NCI-H2107 (cell line): ENCODE measurements at regions not wholly inside any gene's neighbourhood (a gene's known extent, or its start where the extent isn't known, plus 50 kb on each side); places are given as distances from the start of the nearest gene placed in this dataset.

Experiments used
- DNase-seq: peaks from one replicate; lab custom pipeline; 2025; lab: John Stamatoyannopoulos, UW

DNA sequence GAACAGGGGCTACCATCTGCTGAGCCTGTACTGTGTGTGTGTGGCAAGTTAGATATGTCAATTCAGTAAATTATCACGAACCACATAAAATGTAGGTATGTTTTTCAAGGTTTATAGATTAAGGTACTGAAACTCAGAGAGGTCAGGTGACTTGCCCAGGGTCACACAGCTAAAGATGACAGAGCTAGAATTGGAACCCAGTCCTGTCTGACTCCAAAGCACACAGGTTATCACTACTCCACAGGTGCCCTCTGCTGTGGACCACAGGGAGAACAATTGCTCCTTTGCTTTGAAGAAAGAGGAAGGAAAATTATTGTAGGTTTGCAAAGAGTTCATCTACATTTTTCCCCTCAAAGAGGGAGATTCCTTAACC is 229.7 kb upstream of the AGAP1 start:
- no peak for DNase-seq

DNA sequence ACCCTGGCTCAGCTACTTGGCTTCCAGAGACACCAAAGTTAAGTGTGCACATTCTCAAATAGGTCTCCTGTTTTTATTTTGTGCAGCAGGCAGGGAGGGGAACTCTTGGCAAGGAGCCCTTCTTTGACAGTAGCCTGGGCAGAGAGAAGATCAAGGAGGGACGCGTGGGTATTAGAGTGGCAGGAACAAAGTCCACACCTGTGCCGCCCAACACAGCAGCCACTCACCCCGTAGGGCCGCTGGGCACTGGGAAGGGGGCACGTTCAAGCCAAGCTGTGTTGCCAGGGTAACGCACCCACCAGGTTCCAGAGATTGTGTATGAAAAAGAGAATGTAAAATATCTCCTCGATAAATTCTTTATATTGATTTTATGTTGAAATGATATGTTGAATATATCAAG is 229.3 kb upstream of the AGAP1 start:
- no peak for DNase-seq

DNA sequence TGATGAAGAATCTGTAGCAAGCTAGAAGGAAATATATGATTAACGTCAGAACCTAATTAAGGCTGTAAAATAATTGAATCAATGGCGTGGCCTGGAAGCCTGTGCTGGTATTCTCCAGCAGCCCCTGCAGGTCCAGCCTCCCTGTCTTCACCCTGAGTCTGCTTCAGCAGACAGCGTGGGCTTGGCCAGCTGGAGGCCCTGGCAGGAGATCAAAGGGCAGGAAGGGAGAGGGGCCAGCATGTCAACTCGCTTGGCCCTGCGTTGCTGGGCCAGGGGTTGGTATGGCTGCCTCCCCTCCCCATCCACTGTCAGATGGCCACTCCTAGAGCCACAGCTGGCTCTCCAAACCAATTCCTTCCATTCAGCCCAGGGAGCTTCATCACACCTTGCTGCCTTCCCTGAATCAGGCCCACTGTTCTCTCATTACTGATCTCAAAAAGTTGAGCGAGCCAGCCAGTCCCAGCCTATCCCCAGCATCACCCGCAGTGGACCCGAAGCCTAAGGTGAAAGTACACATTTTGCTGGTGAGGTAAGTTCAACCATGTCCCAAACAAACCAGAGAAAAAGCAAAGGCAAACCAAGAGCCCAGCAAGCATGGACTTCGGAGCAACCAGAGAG is 228.4 kb upstream of the AGAP1 start:
- no peak for DNase-seq

DNA sequence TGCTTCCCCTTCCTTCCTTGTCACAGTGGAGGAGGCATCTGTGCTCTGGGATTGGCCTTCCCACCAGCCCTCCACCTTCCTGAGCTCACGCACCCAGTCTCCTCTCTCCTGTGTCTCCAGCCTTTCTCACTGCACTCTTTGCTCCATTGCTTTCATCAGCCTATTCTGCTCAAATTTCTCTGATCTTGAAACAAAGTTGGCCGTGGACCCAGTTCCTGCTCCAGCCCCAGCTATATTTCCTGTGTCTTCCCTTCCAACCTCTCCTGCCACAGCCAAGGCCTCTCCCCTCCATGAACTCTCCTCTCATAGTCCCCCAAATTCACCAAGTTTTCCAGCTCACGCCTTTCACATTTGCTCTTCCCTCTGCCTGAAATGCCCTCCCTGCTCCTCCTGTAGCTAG is 226.6 kb upstream of the AGAP1 start:
- DNase-seq = no peak

DNA sequence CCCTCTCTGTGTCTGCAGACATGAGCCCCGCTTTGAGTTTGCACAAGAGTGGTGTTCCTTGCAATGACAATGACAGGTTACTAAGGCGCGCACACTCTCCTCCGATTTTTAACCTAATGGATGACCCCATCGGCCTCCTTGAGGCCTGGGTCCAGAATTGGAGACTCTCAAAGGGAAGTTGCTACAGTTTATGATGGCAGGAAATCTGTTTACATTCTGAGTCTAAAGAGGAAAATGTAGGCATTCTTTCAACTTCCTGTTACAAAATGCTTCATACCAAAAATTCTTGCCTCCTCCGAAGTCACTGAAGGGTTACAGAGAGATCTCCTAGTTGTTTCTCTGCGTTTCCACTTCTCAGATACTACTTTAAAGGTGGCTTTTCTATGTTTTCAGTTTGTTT is 225.3 kb upstream of the AGAP1 start:
- DNase-seq = no peak

DNA sequence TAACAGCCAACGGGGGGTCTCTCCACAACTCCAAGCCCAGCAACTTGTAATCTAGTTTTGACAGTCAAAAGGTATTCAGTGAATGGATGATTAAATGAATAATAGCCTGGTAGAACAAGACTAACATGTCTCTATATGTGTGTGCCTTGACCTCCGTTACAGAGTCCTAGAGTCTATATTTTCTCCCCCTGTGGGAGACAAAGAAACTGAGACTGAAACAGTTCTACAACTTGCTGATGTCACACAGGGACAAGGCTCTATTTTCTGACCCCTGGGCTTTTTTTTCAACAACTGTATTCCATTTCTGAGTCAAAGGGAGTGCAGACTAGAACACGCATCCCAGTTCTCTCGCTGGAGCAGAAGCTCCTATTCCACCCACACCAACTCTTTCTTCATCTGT is 223.6 kb upstream of the AGAP1 start:
- DNase-seq = no peak

DNA sequence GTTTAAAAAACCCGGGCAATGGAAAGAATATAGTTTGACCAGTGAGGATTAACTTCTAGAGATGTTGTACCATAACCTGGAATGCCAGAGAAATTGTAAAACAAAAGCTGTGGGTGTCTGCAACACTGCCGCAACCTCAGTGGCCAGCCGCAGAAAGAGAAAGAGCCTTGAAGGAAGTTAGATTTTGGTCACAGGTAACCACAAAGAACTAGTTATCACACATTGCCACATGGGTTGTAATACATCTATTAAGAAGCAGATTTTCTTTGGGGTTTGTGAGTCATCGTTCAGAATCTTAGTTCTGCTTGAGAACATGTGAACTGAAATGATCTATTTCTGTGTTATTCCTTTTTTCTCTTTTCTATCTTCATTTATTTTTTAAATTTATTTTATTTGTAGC is 222.9 kb upstream of the AGAP1 start:
- no peak for DNase-seq

DNA sequence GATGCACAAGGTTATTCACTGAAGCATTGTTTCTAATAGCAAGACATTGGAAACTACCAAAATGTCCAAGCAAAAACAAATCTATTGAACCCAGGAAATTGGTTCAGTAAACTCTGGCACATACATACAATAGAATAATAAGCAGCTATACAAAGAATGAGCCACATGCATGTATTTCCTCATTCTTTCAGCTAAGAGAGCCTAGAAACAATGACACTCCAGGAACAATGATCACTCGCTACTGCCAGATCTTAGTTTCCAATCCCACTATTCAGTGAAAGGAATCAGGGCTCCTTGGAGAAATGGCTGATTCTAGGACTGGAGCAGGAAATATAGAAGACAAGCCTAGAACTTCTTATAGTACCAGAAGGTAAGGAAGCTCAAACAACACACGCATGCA is 221.9 kb upstream of the AGAP1 start:
- no peak for DNase-seq

DNA sequence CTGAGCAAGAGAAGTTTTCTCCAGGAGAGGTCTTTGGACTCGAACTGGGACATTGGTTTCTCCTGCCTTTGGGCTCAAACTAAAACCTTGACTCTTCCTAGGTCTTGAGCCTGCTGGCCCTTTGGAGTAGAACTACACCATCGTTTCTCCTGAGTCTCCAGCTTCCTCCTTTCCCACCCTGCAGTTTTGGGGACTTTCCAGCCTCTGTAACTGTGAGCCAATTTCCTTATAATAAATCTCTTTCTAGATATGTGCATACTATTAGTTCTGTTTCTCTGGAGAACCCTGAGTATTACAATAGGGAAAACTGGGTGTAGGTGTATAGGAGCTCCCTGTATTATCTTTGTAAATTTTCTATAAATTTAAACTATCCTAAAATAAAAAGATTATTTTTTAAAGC is 219.8 kb upstream of the AGAP1 start:
- DNase-seq = no peak

DNA sequence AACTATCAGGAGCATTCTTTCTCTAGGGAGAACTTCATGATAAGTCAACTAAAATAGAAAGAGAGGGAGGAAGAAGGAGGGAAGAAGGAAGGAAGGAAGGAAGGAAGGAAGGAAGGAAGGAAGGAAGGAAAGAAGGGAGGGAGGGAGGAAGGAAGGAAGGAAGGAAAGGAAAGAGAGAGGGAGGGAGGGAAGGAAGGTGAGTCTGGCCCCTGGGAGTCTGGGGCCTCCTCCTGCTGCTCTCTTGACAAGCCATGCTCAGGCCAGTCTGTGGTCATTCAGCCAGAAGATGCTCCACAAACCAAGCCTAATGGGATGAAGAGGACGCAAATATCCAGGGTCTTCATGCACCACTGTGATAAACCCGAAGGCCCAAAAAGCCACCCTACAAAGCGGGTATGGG is 216.4 kb upstream of the AGAP1 start:
- no peak for DNase-seq

DNA sequence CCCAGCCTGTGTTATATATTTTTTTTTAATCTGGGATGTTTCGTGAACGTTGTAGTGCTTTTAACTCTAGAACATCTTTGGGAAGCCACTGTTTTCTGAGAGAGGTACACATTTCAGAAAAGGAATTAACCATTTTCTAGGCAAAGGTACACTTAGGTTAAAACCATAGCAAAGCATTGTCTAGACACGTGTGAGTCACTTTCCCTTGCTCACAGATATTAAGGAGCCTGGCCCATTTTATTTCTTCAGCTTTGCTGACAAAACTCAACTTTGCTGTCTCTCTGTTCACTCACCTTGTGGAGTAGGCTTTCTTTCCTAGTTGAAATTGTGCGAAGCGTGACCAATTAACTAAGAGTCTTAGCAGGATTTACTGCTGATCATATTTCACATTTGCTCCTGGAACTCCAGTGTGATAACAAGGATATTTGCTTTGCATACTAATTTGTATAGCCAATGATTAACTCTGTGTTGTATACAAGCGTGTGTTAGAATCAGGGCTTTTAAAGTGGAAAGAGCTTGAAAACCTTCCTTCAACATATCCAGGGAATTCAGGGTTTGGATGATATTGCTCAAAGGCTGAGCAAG is 215.0 kb upstream of the AGAP1 start:
- no peak for DNase-seq

DNA sequence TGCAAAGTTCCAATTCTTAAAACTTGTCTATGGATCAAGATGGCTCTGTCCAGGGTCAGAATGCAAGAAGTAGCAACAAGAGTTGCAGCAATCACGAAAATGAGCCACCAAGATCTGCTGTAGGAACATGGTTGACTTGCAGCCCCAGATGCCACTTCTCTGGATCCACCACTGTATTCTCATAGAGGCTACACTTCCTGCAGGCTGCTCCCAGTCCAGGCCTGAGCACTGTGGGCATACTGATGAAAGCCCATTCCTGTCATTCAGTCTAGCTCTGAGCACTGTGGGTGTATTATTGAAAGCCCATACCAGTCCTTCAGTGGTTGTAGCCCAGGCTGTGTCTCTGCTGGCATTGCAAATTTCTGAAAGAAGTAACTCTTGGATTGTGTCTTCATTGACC is 213.9 kb upstream of the AGAP1 start:
- DNase-seq = no peak

DNA sequence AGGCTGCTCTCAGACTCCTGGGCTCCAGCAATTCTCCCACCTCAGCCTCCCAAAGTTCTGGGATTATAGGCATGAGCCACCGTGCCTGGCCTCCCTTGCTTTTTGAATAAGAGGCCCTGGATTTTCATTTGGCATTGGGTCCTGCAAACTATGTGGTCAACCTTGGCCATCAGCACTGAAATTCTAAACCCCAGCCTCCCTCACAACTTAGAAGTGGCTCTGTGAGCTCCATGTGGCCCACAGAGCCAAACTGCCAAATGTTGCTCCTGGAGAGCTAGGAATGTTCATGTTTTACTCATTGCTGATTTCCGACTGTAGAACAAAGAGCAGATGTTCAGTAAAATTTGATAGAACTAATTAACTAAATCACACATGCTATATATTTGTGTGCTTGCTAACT is 210.6 kb upstream of the AGAP1 start:
- no peak for DNase-seq

DNA sequence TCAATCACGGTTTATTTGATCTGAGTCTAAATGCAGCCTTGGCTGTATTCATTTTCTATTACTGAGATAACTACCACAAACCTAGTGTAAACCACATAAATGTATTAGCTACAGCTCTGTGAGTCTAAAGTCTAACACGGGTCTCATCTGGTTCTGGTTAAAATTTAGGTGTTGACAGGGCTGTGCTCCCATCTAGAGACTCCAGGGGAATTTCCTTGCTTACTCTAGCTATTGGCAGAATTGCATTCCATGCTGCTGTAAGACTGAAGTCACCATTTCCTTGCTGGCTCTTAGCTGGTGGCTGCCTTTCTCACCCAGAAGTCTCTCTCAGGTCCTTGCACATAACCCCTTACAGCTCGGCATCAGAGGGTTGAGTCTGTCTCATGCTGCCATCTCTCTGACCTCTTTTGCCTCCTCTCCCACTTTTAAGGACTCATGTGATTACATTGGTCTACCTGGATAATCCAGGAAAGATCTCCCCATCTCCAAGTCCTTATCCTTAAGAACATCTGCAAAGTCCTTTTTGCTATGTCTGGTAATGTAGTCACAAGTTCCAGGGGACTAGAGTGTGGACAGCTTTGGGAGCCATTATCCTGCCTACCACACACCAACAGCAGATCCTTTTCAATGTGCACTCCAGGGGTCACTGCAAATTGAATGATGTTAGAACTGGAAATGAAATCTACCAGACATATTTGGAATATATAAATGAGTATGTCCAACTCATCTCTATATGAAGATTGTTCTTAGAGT is 207.0 kb upstream of the AGAP1 start:
- DNase-seq = no peak

DNA sequence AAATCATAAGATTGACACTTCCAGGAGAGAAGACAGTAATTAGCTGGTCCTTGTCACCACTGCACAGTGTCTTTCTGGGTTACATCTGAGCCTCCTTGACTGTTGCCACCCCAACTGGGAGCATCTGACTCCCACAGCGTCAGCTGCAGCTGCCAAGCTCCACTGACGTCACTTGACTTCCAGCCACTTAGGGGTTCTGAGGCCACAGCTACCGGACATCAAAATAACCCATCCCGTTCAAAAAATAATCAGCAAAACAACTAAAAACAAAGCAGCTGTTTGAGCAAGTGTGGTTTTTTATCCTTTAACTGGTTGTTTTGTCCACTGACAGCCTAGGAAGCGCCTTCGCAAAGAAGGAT is 206.5 kb upstream of the AGAP1 start:
- no peak for DNase-seq

DNA sequence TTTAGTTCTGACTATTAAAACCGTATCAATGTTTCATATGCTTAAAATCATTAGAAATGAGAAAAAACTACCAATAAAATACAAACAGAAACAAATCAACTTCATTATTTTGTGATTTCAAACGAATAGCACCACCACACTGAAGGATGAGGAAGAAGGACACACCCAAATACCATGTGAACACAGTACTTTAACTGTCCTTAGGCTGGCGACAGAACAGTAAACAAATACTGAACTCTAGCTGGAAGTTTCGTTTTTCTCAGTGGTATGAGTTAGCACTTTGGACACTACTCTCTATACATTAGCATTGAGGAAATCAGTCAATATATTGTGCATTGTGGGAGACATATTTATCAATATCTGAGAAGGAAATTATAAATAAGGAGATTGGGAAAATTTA is 202.4 kb upstream of the AGAP1 start:
- DNase-seq = no peak

DNA sequence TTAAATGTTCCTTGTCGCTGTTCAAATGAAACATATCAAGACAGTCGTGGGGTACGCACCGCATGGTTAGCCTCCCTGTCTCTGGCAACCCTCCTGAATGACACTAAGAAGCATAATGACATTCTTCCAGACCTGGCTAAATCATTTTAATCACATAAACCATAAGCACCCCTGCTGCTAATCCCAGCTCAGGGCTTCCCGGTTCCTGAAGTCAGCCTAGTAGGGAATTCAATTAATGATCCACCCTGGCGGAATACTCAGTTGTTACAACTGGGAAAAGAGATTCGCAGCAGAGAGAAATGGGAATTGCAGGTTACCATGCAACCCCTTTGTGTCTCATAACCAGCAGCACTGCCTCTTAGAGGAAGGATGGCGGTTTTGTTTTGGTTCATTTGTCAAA is 200.8 kb upstream of the AGAP1 start:
- DNase-seq = no peak

DNA sequence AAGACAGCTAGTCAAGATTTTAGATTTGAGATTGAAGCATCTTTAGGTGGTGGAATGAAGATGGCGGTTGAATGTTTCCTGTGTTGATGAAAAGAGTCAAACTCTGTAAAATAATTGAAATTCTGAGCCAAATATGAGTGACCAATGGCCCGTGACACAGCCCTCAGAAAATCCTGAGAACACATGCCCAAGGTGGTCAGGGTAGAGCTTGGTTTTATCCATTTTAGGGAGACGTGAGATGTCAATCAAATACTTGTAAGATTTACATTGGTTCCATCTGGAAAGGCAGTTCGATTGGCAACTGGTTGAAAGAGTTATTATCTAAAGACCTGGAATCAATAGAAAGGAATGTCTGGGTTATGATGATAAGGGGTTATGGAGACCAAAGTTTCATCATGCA is 198.0 kb upstream of the AGAP1 start:
- DNase-seq = no peak

DNA sequence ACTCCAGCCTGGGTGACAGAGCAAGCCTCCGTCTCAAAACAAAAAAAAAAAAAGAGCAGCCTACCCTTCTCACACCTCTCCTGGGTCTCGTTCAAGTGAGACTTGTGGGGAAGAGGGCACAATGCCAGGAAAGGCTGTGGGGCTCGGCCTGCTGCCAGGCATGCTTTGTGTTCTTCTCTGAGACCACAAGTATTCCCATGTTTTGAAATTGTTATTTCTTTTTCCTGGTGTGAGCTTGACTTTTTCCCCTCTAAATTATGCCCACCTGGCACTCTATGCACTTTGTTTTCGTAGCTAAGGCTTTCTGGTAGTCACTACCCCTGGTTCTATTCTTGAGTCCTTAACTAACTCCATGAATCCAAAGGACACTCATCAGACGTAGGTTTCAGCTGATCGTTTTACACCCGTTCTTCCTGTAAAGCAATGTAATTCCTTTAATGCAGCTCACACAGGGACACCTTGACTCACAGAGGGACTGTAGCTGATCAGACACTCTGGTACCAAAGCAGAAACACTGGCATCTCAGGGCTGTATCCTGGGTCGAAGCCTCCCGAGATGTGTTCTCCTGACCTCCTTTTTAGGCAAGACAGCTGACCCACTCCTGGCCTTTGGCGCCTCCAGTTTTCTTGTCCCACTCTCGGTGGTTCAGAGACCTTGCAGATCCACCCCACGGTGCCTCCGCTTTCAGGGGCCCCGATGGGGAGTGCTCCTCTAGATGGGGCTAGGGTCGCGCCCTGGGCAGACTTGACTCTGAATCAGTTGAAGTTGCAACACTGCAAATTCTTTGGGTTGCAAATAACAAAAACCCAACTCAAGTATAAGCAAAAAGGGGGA is 193.3 kb upstream of the AGAP1 start:
- peak; percentile 65 for DNase-seq

DNA sequence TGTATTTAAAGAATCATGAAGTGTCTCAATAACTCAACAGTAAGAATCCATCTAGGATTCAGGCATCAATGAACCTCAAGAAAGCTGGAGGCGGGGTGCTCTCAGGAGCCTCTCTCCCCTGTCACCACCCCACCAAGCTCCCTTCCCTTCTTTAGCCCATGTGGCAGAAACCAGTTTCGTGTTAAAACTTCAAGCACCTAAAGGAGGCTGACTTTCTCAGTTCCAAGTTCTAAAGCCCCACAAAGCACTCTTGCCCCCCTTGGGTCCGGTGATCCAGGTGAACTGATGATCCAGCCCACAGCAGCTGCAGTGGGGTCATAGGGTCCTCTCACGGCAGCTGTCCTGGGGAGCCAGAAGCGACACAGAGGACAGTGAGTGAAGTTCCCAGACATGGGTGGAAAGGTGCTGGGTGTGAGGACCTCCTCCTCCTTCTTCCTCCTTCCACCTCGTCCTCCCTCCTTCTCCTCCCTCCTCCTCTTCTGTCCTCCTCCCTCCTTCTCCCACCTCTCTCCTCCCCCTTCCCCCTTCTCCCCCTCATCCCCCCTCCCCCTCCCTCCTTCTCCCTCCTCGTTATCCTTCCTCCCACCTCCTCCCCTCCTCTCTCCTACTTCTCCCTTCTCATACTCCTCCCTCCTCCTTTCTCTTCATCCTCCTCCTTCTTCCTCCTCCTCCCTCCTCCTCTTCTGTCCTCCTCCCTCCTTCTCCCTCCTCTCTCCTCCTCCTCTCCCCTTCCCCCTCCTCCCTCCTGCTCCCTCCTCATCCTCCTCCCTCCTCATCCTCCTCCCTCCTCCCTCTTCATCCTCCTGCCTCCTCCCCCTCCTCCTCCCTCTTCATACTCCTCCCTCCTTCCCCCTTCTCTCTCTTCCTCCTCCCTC is 192.4 kb upstream of the AGAP1 start:
- no peak for DNase-seq

DNA sequence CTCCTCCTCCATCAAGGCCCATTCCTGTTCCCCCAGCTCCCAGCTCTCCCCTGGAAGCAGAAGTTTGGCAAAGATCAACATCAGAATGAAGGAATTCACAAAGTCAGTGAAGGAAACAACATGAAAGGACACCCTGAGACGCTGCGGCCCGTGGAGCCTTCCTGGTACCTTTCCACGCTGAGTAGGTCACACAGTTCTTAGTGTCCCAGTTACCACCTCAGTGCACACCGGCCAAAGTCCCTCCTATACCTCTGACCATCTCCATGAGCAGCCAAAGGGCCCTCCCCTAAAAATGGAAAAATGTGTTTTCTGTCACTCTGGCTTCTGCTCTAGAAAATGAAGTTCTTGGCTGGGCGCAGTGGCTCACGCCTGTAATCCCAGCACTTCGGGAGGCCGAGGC is 191.6 kb upstream of the AGAP1 start:
- no peak for DNase-seq
